A673 (cell line): ENCODE measurements at regions not wholly inside any gene's neighbourhood (a gene's known extent, or its start where the extent isn't known, plus 50 kb on each side); places are given as distances from the start of the nearest gene placed in this dataset.

Source experiments
- CTCF ChIP-seq: fragments of 300-800, 200-600 bp; sonication (generic); conservative IDR thresholded peaks from 2 replicates; pipeline ENCODE4 v1.5.1; 2017; ENCODE audit warnings: low read depth, mild to moderate bottlenecking, antibody characterized with exemption, low read length, moderate library complexity, mixed read lengths
- EZH2 ChIP-seq: fragments of 200-600 bp; sonication (generic); IDR thresholded peaks from 2 replicates; pipeline ENCODE4 v1.6.1; 2017; ENCODE audit warnings: borderline replicate concordance, low read depth, mild to moderate bottlenecking, mixed read lengths, antibody characterized with exemption, low read length; ENCODE audit not compliant: poor library complexity, severe bottlenecking

- TF ChIP-seq EZH2 (no peak), CTCF (no peak)
These were observed 472.5 kb upstream of the NR3C2 start for GRCh38 chr4:148914734-148915133.
